Mammary epithelial cell (primary cell): ENCODE measurements at regions not wholly inside any gene's neighbourhood (a gene's known extent, or its start where the extent isn't known, plus 50 kb on each side); places are given as distances from the start of the nearest gene placed in this dataset.

Experiments used
- CTCF ChIP-seq, 2 donors: IDR thresholded peaks in 1 of 2; conservative IDR thresholded peaks in 1 of 2; 2 replicates each; pipeline ENCODE4 v1.5.1; 2011 to 2012; ENCODE audit warnings: inconsistent platforms in 2 of 2, low read length in 2 of 2, mild to moderate bottlenecking in 2 of 2, control low read depth in 1 of 2, low read depth in 1 of 2; ENCODE audit not compliant: insufficient read depth in 1 of 2; ENCODE audit errors: extremely low read depth in 1 of 2
- EZH2 ChIP-seq: IDR thresholded peaks from 2 replicates; pipeline ENCODE4 v1.6.1; 2012; ENCODE audit warnings: low read length, inconsistent platforms, borderline replicate concordance

- TF ChIP-seq CTCF (conservative IDR thresholded peaks at IDR 0.05 in 1 of 2, IDR thresholded peaks at IDR 0.05 in 1 of 2; ENCODE audit: extremely low read depth in 1 of 2, insufficient read depth in 1 of 2, low read depth in 1 of 2, low read length in 2 of 2) (no peak), EZH2 (no peak)
Measured at GRCh38 chr3:180828001-180828720, 84.3 kb upstream of the FXR1 start.
